ENCODE measurements at regions not wholly inside any gene's neighbourhood (a gene's known extent, or its start where the extent isn't known, plus 50 kb on each side); places are given as distances from the start of the nearest gene placed in this dataset.

DNA sequence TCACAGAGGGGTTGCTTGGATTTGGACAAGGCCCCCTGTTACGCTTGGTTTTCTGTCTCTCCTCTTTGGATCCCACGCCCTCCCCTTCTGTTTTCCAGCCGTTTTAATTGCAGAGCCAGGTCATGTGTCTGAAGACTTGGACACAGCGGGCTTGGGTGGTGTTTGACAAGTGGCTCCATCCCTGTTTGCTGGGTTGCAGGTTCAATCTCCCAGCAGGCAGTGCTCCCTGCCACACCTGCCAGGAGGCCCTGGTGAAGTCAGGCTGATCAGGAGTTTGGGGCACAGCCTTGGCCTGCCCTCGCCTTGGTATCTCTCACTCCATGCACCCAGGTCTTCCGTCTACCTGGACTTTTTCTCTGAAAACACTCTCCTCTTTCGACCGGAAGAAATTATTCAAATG, 59.0 kb downstream of the PLXNA1 start:
- no peak for DNase-seq (ENCODE audit: low read depth in 1 of 2, low spot score in 1 of 2)
- Histone ChIP-seq H3K27me3 (ENCODE audit: insufficient read depth, poor library complexity, severe bottlenecking) (no peaks in the 10 kb centered on the region), H3K4me3 (replicated peaks; ENCODE audit: insufficient read depth, low read length) (no peak overlapping the region), H3K27ac (replicated peaks) (no peak overlapping the region)
- TF ChIP-seq, protein P1, sequence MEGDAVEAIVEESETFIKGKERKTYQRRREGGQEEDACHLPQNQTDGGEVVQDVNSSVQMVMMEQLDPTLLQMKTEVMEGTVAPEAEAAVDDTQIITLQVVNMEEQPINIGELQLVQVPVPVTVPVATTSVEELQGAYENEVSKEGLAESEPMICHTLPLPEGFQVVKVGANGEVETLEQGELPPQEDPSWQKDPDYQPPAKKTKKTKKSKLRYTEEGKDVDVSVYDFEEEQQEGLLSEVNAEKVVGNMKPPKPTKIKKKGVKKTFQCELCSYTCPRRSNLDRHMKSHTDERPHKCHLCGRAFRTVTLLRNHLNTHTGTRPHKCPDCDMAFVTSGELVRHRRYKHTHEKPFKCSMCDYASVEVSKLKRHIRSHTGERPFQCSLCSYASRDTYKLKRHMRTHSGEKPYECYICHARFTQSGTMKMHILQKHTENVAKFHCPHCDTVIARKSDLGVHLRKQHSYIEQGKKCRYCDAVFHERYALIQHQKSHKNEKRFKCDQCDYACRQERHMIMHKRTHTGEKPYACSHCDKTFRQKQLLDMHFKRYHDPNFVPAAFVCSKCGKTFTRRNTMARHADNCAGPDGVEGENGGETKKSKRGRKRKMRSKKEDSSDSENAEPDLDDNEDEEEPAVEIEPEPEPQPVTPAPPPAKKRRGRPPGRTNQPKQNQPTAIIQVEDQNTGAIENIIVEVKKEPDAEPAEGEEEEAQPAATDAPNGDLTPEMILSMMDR (IDR thresholded peaks at IDR 0.05; ENCODE audit: insufficient read depth, low read length) = no peak
- no peak for TF ChIP-seq GABPA (IDR thresholded peaks at IDR 0.05; ENCODE audit: low read depth)
- TF ChIP-seq SPI1 (IDR thresholded peaks at IDR 0.05; ENCODE audit: borderline replicate concordance, low read depth) = no peak
- TF ChIP-seq POLR2AphosphoS5 (IDR thresholded peaks at IDR 0.05; ENCODE audit: low read depth) = no peak
- TF ChIP-seq, protein P2, sequence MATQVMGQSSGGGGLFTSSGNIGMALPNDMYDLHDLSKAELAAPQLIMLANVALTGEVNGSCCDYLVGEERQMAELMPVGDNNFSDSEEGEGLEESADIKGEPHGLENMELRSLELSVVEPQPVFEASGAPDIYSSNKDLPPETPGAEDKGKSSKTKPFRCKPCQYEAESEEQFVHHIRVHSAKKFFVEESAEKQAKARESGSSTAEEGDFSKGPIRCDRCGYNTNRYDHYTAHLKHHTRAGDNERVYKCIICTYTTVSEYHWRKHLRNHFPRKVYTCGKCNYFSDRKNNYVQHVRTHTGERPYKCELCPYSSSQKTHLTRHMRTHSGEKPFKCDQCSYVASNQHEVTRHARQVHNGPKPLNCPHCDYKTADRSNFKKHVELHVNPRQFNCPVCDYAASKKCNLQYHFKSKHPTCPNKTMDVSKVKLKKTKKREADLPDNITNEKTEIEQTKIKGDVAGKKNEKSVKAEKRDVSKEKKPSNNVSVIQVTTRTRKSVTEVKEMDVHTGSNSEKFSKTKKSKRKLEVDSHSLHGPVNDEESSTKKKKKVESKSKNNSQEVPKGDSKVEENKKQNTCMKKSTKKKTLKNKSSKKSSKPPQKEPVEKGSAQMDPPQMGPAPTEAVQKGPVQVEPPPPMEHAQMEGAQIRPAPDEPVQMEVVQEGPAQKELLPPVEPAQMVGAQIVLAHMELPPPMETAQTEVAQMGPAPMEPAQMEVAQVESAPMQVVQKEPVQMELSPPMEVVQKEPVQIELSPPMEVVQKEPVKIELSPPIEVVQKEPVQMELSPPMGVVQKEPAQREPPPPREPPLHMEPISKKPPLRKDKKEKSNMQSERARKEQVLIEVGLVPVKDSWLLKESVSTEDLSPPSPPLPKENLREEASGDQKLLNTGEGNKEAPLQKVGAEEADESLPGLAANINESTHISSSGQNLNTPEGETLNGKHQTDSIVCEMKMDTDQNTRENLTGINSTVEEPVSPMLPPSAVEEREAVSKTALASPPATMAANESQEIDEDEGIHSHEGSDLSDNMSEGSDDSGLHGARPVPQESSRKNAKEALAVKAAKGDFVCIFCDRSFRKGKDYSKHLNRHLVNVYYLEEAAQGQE (IDR thresholded peaks at IDR 0.05; ENCODE audit: insufficient replicate concordance, low read depth) = no peak

DNA sequence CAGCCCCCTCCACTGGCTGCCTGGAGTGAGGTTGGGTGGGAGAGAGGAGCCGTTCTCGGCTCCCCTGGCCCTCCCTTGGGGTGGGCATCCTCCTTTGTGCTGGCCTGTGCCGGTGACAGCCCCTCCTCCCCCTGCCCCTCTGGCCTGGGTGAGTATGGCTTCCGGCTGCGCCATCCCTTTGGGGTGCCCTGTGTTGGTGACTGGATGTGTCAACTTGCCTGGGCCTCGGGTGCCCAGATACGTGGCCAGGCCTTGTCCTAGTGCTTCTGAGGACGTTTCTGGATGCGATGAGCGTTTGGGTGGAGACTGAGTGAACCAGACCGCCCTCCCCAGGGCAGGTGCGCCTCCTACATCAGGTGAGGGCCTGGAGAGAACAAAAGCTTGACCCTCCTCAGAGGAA, 59.7 kb downstream of the PLXNA1 start:
- Histone ChIP-seq H3K27me3 (ENCODE audit: insufficient read depth, poor library complexity, severe bottlenecking) (no peaks in the 10 kb centered on the region), H3K27ac (replicated peaks) (no peak overlapping the region), H3K4me3 (replicated peaks; ENCODE audit: insufficient read depth, low read length) (no peak overlapping the region)
- TF ChIP-seq, protein P1 (IDR thresholded peaks at IDR 0.05; ENCODE audit: insufficient read depth, low read length) = no peak
- TF ChIP-seq POLR2AphosphoS5 (IDR thresholded peaks at IDR 0.05; ENCODE audit: low read depth) (no peak), SPI1 (IDR thresholded peaks at IDR 0.05; ENCODE audit: borderline replicate concordance, low read depth) (no peak), GABPA (IDR thresholded peaks at IDR 0.05; ENCODE audit: low read depth) (no peak)
- TF ChIP-seq, protein P2 (IDR thresholded peaks at IDR 0.05; ENCODE audit: insufficient replicate concordance, low read depth) = no peak
- DNase-seq (ENCODE audit: low read depth in 1 of 2, low spot score in 1 of 2) = no peak

DNA sequence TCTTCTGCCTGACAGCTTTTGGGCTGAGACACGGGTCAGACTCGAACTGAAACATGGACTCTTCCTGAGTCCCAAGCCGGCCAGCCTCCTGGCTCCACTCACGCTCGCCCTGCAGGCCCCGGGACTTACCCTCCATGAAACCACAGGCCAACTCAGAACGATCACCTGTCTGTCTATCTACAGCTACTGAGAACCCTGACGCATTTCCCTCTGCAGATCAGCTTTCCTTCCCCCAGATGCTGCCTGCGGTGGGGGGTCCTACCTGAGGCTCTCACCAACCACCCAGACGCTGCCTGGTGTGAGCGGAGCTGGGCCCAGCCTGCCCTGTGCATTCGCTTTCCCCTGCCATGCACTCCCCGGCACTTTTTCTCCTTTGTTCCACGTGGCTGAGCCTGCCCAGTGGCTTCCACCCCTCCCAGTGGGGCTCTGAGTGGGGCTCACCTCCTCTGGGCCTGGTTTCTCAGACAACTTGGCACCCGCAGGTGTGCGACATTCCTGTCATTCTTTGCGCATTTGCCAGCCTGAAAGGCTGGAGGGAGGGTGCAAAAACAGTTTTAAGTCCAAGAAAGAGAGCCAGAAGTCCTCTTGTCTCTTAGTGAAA, 60.2 kb downstream of the PLXNA1 start:
- TF ChIP-seq, protein P1 (IDR thresholded peaks at IDR 0.05; ENCODE audit: insufficient read depth, low read length) = no peak
- TF ChIP-seq SPI1 (IDR thresholded peaks at IDR 0.05; ENCODE audit: borderline replicate concordance, low read depth) = no peak
- TF ChIP-seq POLR2AphosphoS5 (IDR thresholded peaks at IDR 0.05; ENCODE audit: low read depth) = no peak
- TF ChIP-seq, protein P2 (IDR thresholded peaks at IDR 0.05; ENCODE audit: insufficient replicate concordance, low read depth) = no peak
- TF ChIP-seq GABPA (IDR thresholded peaks at IDR 0.05; ENCODE audit: low read depth) = no peak
- Histone ChIP-seq H3K27me3 (ENCODE audit: insufficient read depth, poor library complexity, severe bottlenecking) (peaks cover under 1% of the 10 kb centered on the region), H3K27ac (replicated peaks) (no peak overlapping the region), H3K4me3 (replicated peaks; ENCODE audit: insufficient read depth, low read length) (no peak overlapping the region)
- DNase-seq (ENCODE audit: low read depth in 1 of 2, low spot score in 1 of 2) = no peak
